HCT116 (cell line): ENCODE measurements at regions not wholly inside any gene's neighbourhood (a gene's known extent, or its start where the extent isn't known, plus 50 kb on each side); places are given as distances from the start of the nearest gene placed in this dataset.

Experiments
- ATAC-seq: fragments of 200-7000 bp; cut with Tn5 transposase; 2 replicates; pipeline ENCODE4 v1.9.1; 2020; ENCODE audit warnings: mild to moderate bottlenecking, moderate library complexity
- BruUV-seq: library from RNA; stranded (reverse); fragments of 400-500 nt; replicated peaks from 2 replicates; lab custom pipeline; 2021; lab: Mats Ljungman, UMichigan
- CTCF ChIA-PET: fragments of 300-600 bp; sonication (Branson Sonifier 250); formaldehyde crosslinking; loops from one replicate; lab custom pipeline; 2021; ENCODE audit warnings: antibody characterized with exemption; lab: Charles Lee
- POLR2A ChIA-PET: fragments of 300-600, 350-600 bp; sonication (Branson Sonifier 250); formaldehyde crosslinking; loops from one replicate; lab custom pipeline; 2021; ENCODE audit warnings: antibody characterized with exemption; lab: Charles Lee
- RAD21 ChIA-PET, 2 experiments: fragments of 300-600 bp; sonication (Branson Sonifier 250); formaldehyde crosslinking; loops; one replicate each; lab custom pipeline; 2023; ENCODE audit warnings: low total read pairs in 2 of 2; ENCODE audit not compliant: uncharacterized antibody in 2 of 2, unreplicated experiment in 2 of 2, low non-redundant PET in 1 of 2; lab: Charles Lee
- DNase-seq: peaks from one replicate; pipeline ENCODE4 v3.0.0-alpha.2; 2010; ENCODE audit warnings: low read depth, low spot score
- H2AFZ ChIP-seq: fragments of 200-600 bp; shearing (Covaris generic), sonication (generic); 2 replicates; pipeline ENCODE4 v1.6.1; 2017; ENCODE audit warnings: low read depth, mixed run types, mixed read lengths, antibody characterized with exemption, low read length; ENCODE audit not compliant: poor library complexity, severe bottlenecking
- H3K27ac ChIP-seq: 2 replicates; pipeline ENCODE4 v1.5.1; 2012; ENCODE audit warnings: low read depth, low read length
- H3K27me3 ChIP-seq: fragments of 200-600 bp; sonication (generic); 2 replicates; pipeline ENCODE4 v1.6.1; 2016; ENCODE audit warnings: mixed run types, low read length, mixed read lengths; ENCODE audit not compliant: insufficient read depth
- H3K36me3 ChIP-seq, 2 experiments: fragments of 200-500 bp in 1 of 2; fragments of 200-600 bp in 1 of 2; sonication (Bioruptor generic) in 1 of 2; sonication (generic) in 1 of 2; 2 replicates each; pipeline versions ENCODE4 v1.5.1 to v1.6.1; 2014 to 2016; ENCODE audit warnings: low read length in 2 of 2, inconsistent platforms in 1 of 2, mixed read lengths in 1 of 2, mixed run types in 1 of 2; ENCODE audit not compliant: insufficient read depth in 2 of 2, control insufficient read depth in 1 of 2
- H3K4me1 ChIP-seq, 2 experiments: fragments of 200-600 bp in 1 of 2; sonication (generic) in 1 of 2; 2 replicates each; pipeline versions ENCODE4 v1.5.1 to v1.6.1; 2012 to 2017; ENCODE audit warnings: low read length in 2 of 2, inconsistent platforms in 1 of 2, mild to moderate bottlenecking in 1 of 2, mixed read lengths in 1 of 2, mixed run types in 1 of 2, moderate library complexity in 1 of 2; ENCODE audit not compliant: insufficient read depth in 2 of 2, control insufficient read depth in 1 of 2
- H3K4me2 ChIP-seq: fragments of 200-600 bp; sonication (generic); 2 replicates; pipeline ENCODE4 v1.6.1; 2017; ENCODE audit warnings: mixed run types, low read length, mixed read lengths
- H3K4me3 ChIP-seq, 2 experiments: fragments of 200-600 bp in 1 of 2; sonication (generic) in 1 of 2; replicated peaks in 1 of 2; 2 replicates each; pipeline ENCODE4 v1.5.1; 2011 to 2016; ENCODE audit warnings: low read length in 2 of 2, control low read depth in 1 of 2, low read depth in 1 of 2, mild to moderate bottlenecking in 1 of 2, mixed read lengths in 1 of 2, mixed run types in 1 of 2
- H3K79me2 ChIP-seq: fragments of 200-600 bp; sonication (generic); 2 replicates; pipeline ENCODE4 v1.6.1; 2017; ENCODE audit warnings: mild to moderate bottlenecking, mixed run types, low read length, moderate library complexity, mixed read lengths; ENCODE audit not compliant: insufficient read depth
- H3K9ac ChIP-seq: fragments of 200-600 bp; sonication (generic); 2 replicates; pipeline ENCODE4 v1.6.1; 2016; ENCODE audit warnings: low read length, mixed read lengths
- H3K9me2 ChIP-seq: fragments of 200-600 bp; sonication (generic), shearing (Covaris generic); 2 replicates; pipeline ENCODE4 v1.6.1; 2017; ENCODE audit warnings: mixed run types, mild to moderate bottlenecking, moderate library complexity; ENCODE audit not compliant: insufficient read depth
- H3K9me3 ChIP-seq, 2 experiments: fragments of 200-500 bp in 1 of 2; fragments of 200-600 bp in 1 of 2; sonication (Bioruptor generic) in 1 of 2; sonication (generic) in 1 of 2; 2 replicates each; pipeline ENCODE4 v1.6.1; 2014 to 2017; ENCODE audit warnings: low read length in 2 of 2, mixed read lengths in 2 of 2, inconsistent platforms in 1 of 2, low read depth in 1 of 2, mild to moderate bottlenecking in 1 of 2, mixed run types in 1 of 2, moderate library complexity in 1 of 2; ENCODE audit not compliant: control insufficient read depth in 1 of 2, insufficient read depth in 1 of 2
- H4K20me1 ChIP-seq: fragments of 200-600 bp; sonication (generic), shearing (Covaris generic); 2 replicates; pipeline ENCODE4 v1.6.1; 2017; ENCODE audit warnings: mixed run types, mild to moderate bottlenecking, moderate library complexity; ENCODE audit not compliant: insufficient read depth
- CBX3 ChIP-seq: IDR thresholded peaks from 2 replicates; pipeline ENCODE4 v1.6.1; 2012; ENCODE audit warnings: low read depth
- CEBPB ChIP-seq: IDR thresholded peaks from 2 replicates; pipeline ENCODE4 v1.6.1; 2012; ENCODE audit warnings: low read depth
- ELF1 ChIP-seq: IDR thresholded peaks from 2 replicates; pipeline ENCODE4 v1.6.1; 2012; ENCODE audit warnings: low read depth, borderline replicate concordance
- FOSL1 ChIP-seq: IDR thresholded peaks from 2 replicates; pipeline ENCODE4 v1.6.1; 2012; ENCODE audit warnings: low read depth
- POLR2A ChIP-seq: IDR thresholded peaks from 2 replicates; pipeline ENCODE4 v1.7.0; 2011; ENCODE audit warnings: borderline replicate concordance; ENCODE audit not compliant: insufficient read depth, insufficient read length; ENCODE audit errors: extremely low read depth
- POLR2AphosphoS5 ChIP-seq: IDR thresholded peaks from 2 replicates; pipeline ENCODE4 v1.6.1; 2011; ENCODE audit warnings: mild to moderate bottlenecking, low read depth, low read length, moderate library complexity
- SIN3A ChIP-seq: IDR thresholded peaks from 2 replicates; pipeline ENCODE4 v1.6.1; 2012; ENCODE audit warnings: low read depth
- SP1 ChIP-seq: IDR thresholded peaks from 2 replicates; pipeline ENCODE4 v1.6.1; 2012; ENCODE audit warnings: low read depth
- TCF7L2 ChIP-seq: IDR thresholded peaks from 2 replicates; pipeline ENCODE4 v1.7.0; 2011; ENCODE audit warnings: borderline replicate concordance, inconsistent platforms; ENCODE audit not compliant: insufficient read depth, insufficient read length; ENCODE audit errors: extremely low read depth
- YY1 ChIP-seq: IDR thresholded peaks from 2 replicates; pipeline ENCODE4 v1.6.1; 2011; ENCODE audit warnings: low read length, low read depth, moderate library complexity, mild to moderate bottlenecking; ENCODE audit not compliant: insufficient replicate concordance; ENCODE audit errors: extremely low read depth
- ZFX ChIP-seq: fragments of 450-650 bp; IDR thresholded peaks from 2 replicates; pipeline ENCODE4 v1.6.1; 2017
- ZNF274 ChIP-seq: fragments of 200-500 bp; sonication (Bioruptor generic); IDR thresholded peaks from 2 replicates; pipeline ENCODE4 v1.6.1; 2014; ENCODE audit warnings: mild to moderate bottlenecking, low read depth, low read length, inconsistent platforms
- intact Hi-C: fragments of 100-400 bp; cut with micrococcal nuclease; formaldehyde crosslinking; loops from 2 replicates; pipeline ENCODE4 v1.10.0; 2022
- TF ChIP-seq, protein P1 (sequence below): IDR thresholded peaks from 2 replicates; pipeline ENCODE4 v1.6.1; 2012; ENCODE audit warnings: low read depth
- TF ChIP-seq, protein P2 (sequence below): IDR thresholded peaks from 2 replicates; pipeline ENCODE4 v1.6.1; 2011; ENCODE audit warnings: mild to moderate bottlenecking, low read length, moderate library complexity; ENCODE audit not compliant: insufficient replicate concordance; ENCODE audit errors: extremely low read depth
- TF ChIP-seq, protein P3 (sequence below): IDR thresholded peaks from 2 replicates; pipeline ENCODE4 v1.6.1; 2012

DNA sequence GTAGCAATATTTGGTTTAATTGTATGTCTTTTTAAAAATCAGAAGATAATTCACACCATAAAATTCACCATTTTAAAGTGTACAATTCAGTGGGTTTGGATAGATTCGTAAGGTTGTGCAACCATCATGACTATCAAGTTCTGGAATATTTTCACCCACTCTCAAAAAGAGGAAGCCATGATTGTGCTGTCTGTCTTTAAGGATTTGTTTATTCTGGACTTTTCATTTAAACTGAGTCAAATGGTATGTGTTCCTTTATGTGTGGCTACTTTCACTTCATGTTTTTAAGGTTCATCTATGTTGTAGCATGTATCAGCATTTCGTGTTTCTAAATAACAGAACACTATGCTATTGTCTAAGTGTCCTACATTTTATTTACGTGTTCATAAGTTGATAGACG, 68.1 kb upstream of the CPHXL start:
- no peak for DNase-seq
- Histone ChIP-seq H3K4me2 (no peak overlapping the region), H3K79me2 (no peaks in the 10 kb centered on the region), H3K36me3 (no peaks in the 10 kb centered on the region), H4K20me1 (no peaks in the 10 kb centered on the region; the same call in 1 of the 2 replicates), H3K9ac (no peak overlapping the region), H3K4me1 (no peaks in the 10 kb centered on the region), H3K9me3 (no peaks in the 10 kb centered on the region), H2AFZ (no peak overlapping the region), H3K9me2 (no peaks in the 10 kb centered on the region), H3K27me3 (no peaks in the 10 kb centered on the region), H3K27ac (no peak overlapping the region), H3K4me3 (no peak overlapping the region)
- BruUV-seq, result no TSS peak
- no peak for ATAC-seq
- POLR2A ChIA-PET, result no interaction called here
- intact Hi-C loops, result no loop called here
- CTCF ChIA-PET, result no interaction called here
- RAD21 ChIA-PET, result no interaction called here
- TF ChIP-seq, protein P1, sequence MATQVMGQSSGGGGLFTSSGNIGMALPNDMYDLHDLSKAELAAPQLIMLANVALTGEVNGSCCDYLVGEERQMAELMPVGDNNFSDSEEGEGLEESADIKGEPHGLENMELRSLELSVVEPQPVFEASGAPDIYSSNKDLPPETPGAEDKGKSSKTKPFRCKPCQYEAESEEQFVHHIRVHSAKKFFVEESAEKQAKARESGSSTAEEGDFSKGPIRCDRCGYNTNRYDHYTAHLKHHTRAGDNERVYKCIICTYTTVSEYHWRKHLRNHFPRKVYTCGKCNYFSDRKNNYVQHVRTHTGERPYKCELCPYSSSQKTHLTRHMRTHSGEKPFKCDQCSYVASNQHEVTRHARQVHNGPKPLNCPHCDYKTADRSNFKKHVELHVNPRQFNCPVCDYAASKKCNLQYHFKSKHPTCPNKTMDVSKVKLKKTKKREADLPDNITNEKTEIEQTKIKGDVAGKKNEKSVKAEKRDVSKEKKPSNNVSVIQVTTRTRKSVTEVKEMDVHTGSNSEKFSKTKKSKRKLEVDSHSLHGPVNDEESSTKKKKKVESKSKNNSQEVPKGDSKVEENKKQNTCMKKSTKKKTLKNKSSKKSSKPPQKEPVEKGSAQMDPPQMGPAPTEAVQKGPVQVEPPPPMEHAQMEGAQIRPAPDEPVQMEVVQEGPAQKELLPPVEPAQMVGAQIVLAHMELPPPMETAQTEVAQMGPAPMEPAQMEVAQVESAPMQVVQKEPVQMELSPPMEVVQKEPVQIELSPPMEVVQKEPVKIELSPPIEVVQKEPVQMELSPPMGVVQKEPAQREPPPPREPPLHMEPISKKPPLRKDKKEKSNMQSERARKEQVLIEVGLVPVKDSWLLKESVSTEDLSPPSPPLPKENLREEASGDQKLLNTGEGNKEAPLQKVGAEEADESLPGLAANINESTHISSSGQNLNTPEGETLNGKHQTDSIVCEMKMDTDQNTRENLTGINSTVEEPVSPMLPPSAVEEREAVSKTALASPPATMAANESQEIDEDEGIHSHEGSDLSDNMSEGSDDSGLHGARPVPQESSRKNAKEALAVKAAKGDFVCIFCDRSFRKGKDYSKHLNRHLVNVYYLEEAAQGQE, result no peak
- TF ChIP-seq ZFX (no peak), POLR2A (no peak), SP1 (no peak), TCF7L2 (no peak), CEBPB (no peak), ELF1 (no peak), SIN3A (no peak), YY1 (no peak), POLR2AphosphoS5 (no peak), CBX3 (no peak), ZNF274 (no peak), FOSL1 (no peak)
- TF ChIP-seq, protein P2, sequence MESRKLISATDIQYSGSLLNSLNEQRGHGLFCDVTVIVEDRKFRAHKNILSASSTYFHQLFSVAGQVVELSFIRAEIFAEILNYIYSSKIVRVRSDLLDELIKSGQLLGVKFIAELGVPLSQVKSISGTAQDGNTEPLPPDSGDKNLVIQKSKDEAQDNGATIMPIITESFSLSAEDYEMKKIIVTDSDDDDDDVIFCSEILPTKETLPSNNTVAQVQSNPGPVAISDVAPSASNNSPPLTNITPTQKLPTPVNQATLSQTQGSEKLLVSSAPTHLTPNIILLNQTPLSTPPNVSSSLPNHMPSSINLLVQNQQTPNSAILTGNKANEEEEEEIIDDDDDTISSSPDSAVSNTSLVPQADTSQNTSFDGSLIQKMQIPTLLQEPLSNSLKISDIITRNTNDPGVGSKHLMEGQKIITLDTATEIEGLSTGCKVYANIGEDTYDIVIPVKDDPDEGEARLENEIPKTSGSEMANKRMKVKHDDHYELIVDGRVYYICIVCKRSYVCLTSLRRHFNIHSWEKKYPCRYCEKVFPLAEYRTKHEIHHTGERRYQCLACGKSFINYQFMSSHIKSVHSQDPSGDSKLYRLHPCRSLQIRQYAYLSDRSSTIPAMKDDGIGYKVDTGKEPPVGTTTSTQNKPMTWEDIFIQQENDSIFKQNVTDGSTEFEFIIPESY, result no peak
- TF ChIP-seq, protein P3, sequence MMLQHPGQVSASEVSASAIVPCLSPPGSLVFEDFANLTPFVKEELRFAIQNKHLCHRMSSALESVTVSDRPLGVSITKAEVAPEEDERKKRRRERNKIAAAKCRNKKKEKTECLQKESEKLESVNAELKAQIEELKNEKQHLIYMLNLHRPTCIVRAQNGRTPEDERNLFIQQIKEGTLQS, result no peak
